NOMO-1 treated with DMSO at 0.1 percent for 48 hours (cell line): ENCODE measurements at regions not wholly inside any gene's neighbourhood (a gene's known extent, or its start where the extent isn't known, plus 50 kb on each side); places are given as distances from the start of the nearest gene placed in this dataset.
A peak's percentile ranks its signal among the peaks of the same experiment; 100 is the strongest.

Source experiments
- DNase-seq: peaks from one replicate; lab custom pipeline; 2025; ENCODE audit not compliant: unreplicated experiment; lab: John Stamatoyannopoulos, UW

GRCh38 chr1:184919892-184920291, 54.4 kb downstream of the NIBAN1 start:
- DNase-seq, result peak; percentile 48

GRCh38 chr1:184915463-184916090, 58.7 kb downstream of the NIBAN1 start:
- no peak for DNase-seq

- no peak for DNase-seq
Measured at GRCh38 chr1:184914149-184914548, 60.2 kb downstream of the NIBAN1 start.

- DNase-seq, result no peak
Measured at GRCh38 chr1:184912392-184912791, 61.9 kb downstream of the NIBAN1 start.

GRCh38 chr1:184911830-184912229, 62.5 kb downstream of the NIBAN1 start:
- no peak for DNase-seq

GRCh38 chr1:184911103-184911745, 63.1 kb downstream of the NIBAN1 start:
- no peak for DNase-seq

- no peak for DNase-seq
Measured at GRCh38 chr1:184910691-184911091, 63.6 kb downstream of the NIBAN1 start.

- DNase-seq, result no peak
Measured at GRCh38 chr1:184910005-184910404, 64.3 kb downstream of the NIBAN1 start.

- DNase-seq, result no peak
Measured at GRCh38 chr1:184909019-184909418, 65.3 kb downstream of the NIBAN1 start.

GRCh38 chr1:184908506-184908905, 65.8 kb downstream of the NIBAN1 start:
- no peak for DNase-seq

GRCh38 chr1:184907500-184907899, 66.8 kb downstream of the NIBAN1 start:
- no peak for DNase-seq

- no peak for DNase-seq
Measured at GRCh38 chr1:184906761-184907160, 67.5 kb downstream of the NIBAN1 start.

GRCh38 chr1:184905601-184906322, 68.5 kb downstream of the NIBAN1 start:
- no peak for DNase-seq

GRCh38 chr1:184903111-184903692, 71.1 kb downstream of the NIBAN1 start:
- DNase-seq, result no peak

- DNase-seq, result no peak
Measured at GRCh38 chr1:184900507-184900906, 73.8 kb downstream of the NIBAN1 start.

- DNase-seq, result no peak
Measured at GRCh38 chr1:184896000-184896399, 78.3 kb downstream of the NIBAN1 start.

- no peak for DNase-seq
Measured at GRCh38 chr1:184895086-184895485, 79.2 kb downstream of the NIBAN1 start.

- DNase-seq, result no peak
Measured at GRCh38 chr1:184893695-184894094, 80.6 kb downstream of the NIBAN1 start.

GRCh38 chr1:184892116-184892515, 82.2 kb downstream of the NIBAN1 start:
- DNase-seq, result no peak

- DNase-seq, result no peak
Measured at GRCh38 chr1:184891440-184891839, 82.9 kb downstream of the NIBAN1 start.

GRCh38 chr1:184890539-184890973, 83.8 kb downstream of the NIBAN1 start:
- no peak for DNase-seq

- no peak for DNase-seq
Measured at GRCh38 chr1:184889902-184890301, 84.4 kb downstream of the NIBAN1 start.
